T-cell (primary cell): ENCODE measurements at regions not wholly inside any gene's neighbourhood (a gene's known extent, or its start where the extent isn't known, plus 50 kb on each side); places are given as distances from the start of the nearest gene placed in this dataset.
"Not testable (repeated sequence)": the region's sequence is repeated elsewhere in the genome, so short reads cannot be mapped to it uniquely, and the experiment has no call there.

ENCODE experiments used
- ATAC-seq, 4 experiments: fragments of 200-7000 bp in 3 of 4; fragments of 150-1000 bp in 1 of 4; cut with Tn5 transposase; replicated peaks in 1 of 4; 1 replicate in 3 of 4; 2 replicates in 1 of 4; pipeline ENCODE4 v1.10.0; 2021; ENCODE audit warnings: moderate library complexity in 3 of 4, mild to moderate bottlenecking in 2 of 4, moderate number of reproducible peaks in 1 of 4
- CTCF ChIA-PET, 2 donors: fragments of 300-600 bp; sonication (Branson Sonifier 250); formaldehyde crosslinking; loops; one replicate each; lab custom pipeline; 2022; ENCODE audit warnings: antibody characterized with exemption in 2 of 2; lab: Charles Lee
- POLR2A ChIA-PET, 2 donors: fragments of 300-600 bp; sonication (Branson Sonifier 250); formaldehyde crosslinking; loops; one replicate each; lab custom pipeline; 2022; ENCODE audit warnings: antibody characterized with exemption in 2 of 2; lab: Charles Lee
- DNase-seq, 35 experiments: peaks; one replicate each; pipeline versions ENCODE4 v3.0.0 to v3.0.0-alpha.2; 2013 to 2023
- H3K27ac ChIP-seq: one replicate; pipeline ENCODE4 v1.5.1; 2013; ENCODE audit warnings: low read length
- H3K27me3 ChIP-seq, 2 experiments: replicated peaks in 1 of 2; 1 replicate in 1 of 2; 2 replicates in 1 of 2; pipeline versions ENCODE4 v1.6.1 to v1.7.0; 2013; ENCODE audit warnings: low read length in 1 of 2, mixed read lengths in 1 of 2; ENCODE audit not compliant: control insufficient read depth in 2 of 2, insufficient read depth in 2 of 2; ENCODE audit errors: extremely low read depth in 1 of 2
- H3K36me3 ChIP-seq, 2 donors: 1 replicate in 1 of 2; 2 replicates in 1 of 2; pipeline versions ENCODE4 v1.6.1 to v1.7.0; 2013; ENCODE audit warnings: low read length in 1 of 2; ENCODE audit not compliant: control insufficient read depth in 2 of 2, insufficient read depth in 1 of 2; ENCODE audit errors: extremely low read depth in 1 of 2
- H3K4me1 ChIP-seq, 2 experiments: 1 replicate in 1 of 2; 2 replicates in 1 of 2; pipeline versions ENCODE4 v1.6.1 to v1.7.0; 2013; ENCODE audit warnings: low read length in 2 of 2, mixed read lengths in 1 of 2; ENCODE audit not compliant: insufficient read depth in 2 of 2, control insufficient read depth in 1 of 2; ENCODE audit errors: extremely low read depth in 1 of 2
- H3K4me3 ChIP-seq, 2 donors: 1 replicate in 1 of 2; 2 replicates in 1 of 2; pipeline versions ENCODE4 v1.5.1 to v1.7.0; 2013; ENCODE audit warnings: mild to moderate bottlenecking in 2 of 2, low read length in 1 of 2, moderate library complexity in 1 of 2; ENCODE audit not compliant: control insufficient read depth in 1 of 2; ENCODE audit errors: extremely low read depth in 1 of 2
- H3K9me3 ChIP-seq: 2 replicates; pipeline ENCODE4 v1.7.0; 2013
- H3K27ac Mint-ChIP-seq, 2 donors: one replicate each; pipeline ENCODE4 v1.8.0; 2020 to 2021; ENCODE audit warnings: mild to moderate bottlenecking in 2 of 2, mixed read lengths in 2 of 2
- H3K27me3 Mint-ChIP-seq, 2 donors: one replicate each; pipeline ENCODE4 v1.8.0; 2021 to 2022; ENCODE audit warnings: mixed read lengths in 2 of 2
- H3K36me3 Mint-ChIP-seq: one replicate; pipeline ENCODE4 v1.8.0; 2021; ENCODE audit warnings: mixed read lengths
- H3K4me1 Mint-ChIP-seq, 3 donors: one replicate each; pipeline ENCODE4 v1.8.0; 2020 to 2022; ENCODE audit warnings: mixed read lengths in 3 of 3, mild to moderate bottlenecking in 1 of 3
- H3K4me3 Mint-ChIP-seq, 3 donors: one replicate each; pipeline ENCODE4 v1.8.0; 2020 to 2022; ENCODE audit warnings: mild to moderate bottlenecking in 3 of 3, mixed read lengths in 3 of 3, moderate library complexity in 3 of 3
- H3K9me3 Mint-ChIP-seq, 3 donors: one replicate each; pipeline ENCODE4 v1.8.0; 2020 to 2022; ENCODE audit warnings: mixed read lengths in 3 of 3
- WGBS: methylation state at CpG from one replicate; pipeline ENCODE4 v1.1.5; 2013; ENCODE audit warnings: missing lambda C conversion rate; ENCODE audit not compliant: insufficient coverage; 5-methylcytosine and 5-hydroxymethylcytosine counted together

GRCh38 chr14:37668646-37669045 is 73.2 kb downstream of the TTC6 start:
- Histone ChIP-seq H3K27me3 (no peaks in the 10 kb centered on the region), H3K4me3 (no peak overlapping the region), H3K27ac (no peak overlapping the region), H3K36me3 (no peaks in the 10 kb centered on the region), H3K4me1 (no peaks in the 10 kb centered on the region), H3K9me3 (no peaks in the 10 kb centered on the region)
- CTCF ChIA-PET = no interaction called here
- ATAC-seq (no peak), DNase-seq (no peak)
- no peaks in the 10 kb centered on the region for H3K4me1 Mint-ChIP-seq
- peaks cover 5 to 9% (median 8%) of the 10 kb centered on the region in 3 donors for H3K9me3 Mint-ChIP-seq
- H3K36me3 Mint-ChIP-seq = no peaks in the 10 kb centered on the region
- POLR2A ChIA-PET = no interaction called here
- WGBS = no CpG with 5 or more reads among the region's 1 CpG
- no peak overlapping the region for H3K4me3 Mint-ChIP-seq
- no peak overlapping the region for H3K27ac Mint-ChIP-seq
- no peaks in the 10 kb centered on the region for H3K27me3 Mint-ChIP-seq

- no peak overlapping the region for H3K27ac ChIP-seq
- DNase-seq (no peak), ATAC-seq (no peak)
- H3K4me1 ChIP-seq = no peaks in the 10 kb centered on the region
- no peaks in the 10 kb centered on the region for H3K9me3 ChIP-seq
- no peak overlapping the region for H3K4me3 Mint-ChIP-seq
- H3K27ac Mint-ChIP-seq = no peak overlapping the region
- no peaks in the 10 kb centered on the region for H3K4me1 Mint-ChIP-seq
- no peaks in the 10 kb centered on the region for H3K36me3 Mint-ChIP-seq
- no CpG with 5 or more reads among the region's 3 CpGs for WGBS
- H3K9me3 Mint-ChIP-seq = peaks cover 5 to 9% (median 8%) of the 10 kb centered on the region in 3 donors
- CTCF ChIA-PET = no interaction called here
- H3K36me3 ChIP-seq = no peaks in the 10 kb centered on the region
- no peaks in the 10 kb centered on the region for H3K27me3 Mint-ChIP-seq
- H3K27me3 ChIP-seq = no peaks in the 10 kb centered on the region
- H3K4me3 ChIP-seq = no peak overlapping the region
- POLR2A ChIA-PET = no interaction called here
Measured at GRCh38 chr14:37669242-37669641, 73.8 kb downstream of the TTC6 start.

GRCh38 chr14:37673439-37673838 is 78.0 kb downstream of the TTC6 start:
- Mint-ChIP-seq H3K9me3 (peaks cover 8 to 11% (median 9%) of the 10 kb centered on the region in 3 donors), H3K36me3 (no peaks in the 10 kb centered on the region), H3K4me1 (no peaks in the 10 kb centered on the region), H3K27me3 (no peaks in the 10 kb centered on the region), H3K4me3 (no peak overlapping the region), H3K27ac (no peak overlapping the region)
- H3K4me3 ChIP-seq = no peak overlapping the region
- no peaks in the 10 kb centered on the region for H3K4me1 ChIP-seq
- ATAC-seq (no peak), DNase-seq (no peak)
- no peaks in the 10 kb centered on the region for H3K36me3 ChIP-seq
- ChIA-PET CTCF (no interaction called here), POLR2A (no interaction called here)
- H3K9me3 ChIP-seq = no peaks in the 10 kb centered on the region
- WGBS = 86% methylated on average over 1 of the region's 1 CpG
- H3K27me3 ChIP-seq = no peaks in the 10 kb centered on the region
- H3K27ac ChIP-seq = no peak overlapping the region

GRCh38 chr14:37678916-37679315 is 83.5 kb downstream of the TTC6 start:
- Mint-ChIP-seq H3K27me3 (no peaks in the 10 kb centered on the region), H3K27ac (no peak overlapping the region)
- POLR2A ChIA-PET = interaction anchor here in 1 of 2 donors (0.7 kb wide), 1 partner anchor 18 kb away, joined by 3 read pairs; no protein-coding TSS in a partner anchor

GRCh38 chr14:37681486-37681885 is 86.1 kb downstream of the TTC6 start:
- no peak overlapping the region for H3K4me3 ChIP-seq
- H3K9me3 Mint-ChIP-seq = peaks cover 7 to 20% (median 17%) of the 10 kb centered on the region in 3 donors
- ATAC-seq (no peak), DNase-seq (no peak)
- no peaks in the 10 kb centered on the region for H3K36me3 Mint-ChIP-seq
- WGBS = no CpG with 5 or more reads among the region's 3 CpGs
- no peaks in the 10 kb centered on the region for H3K27me3 ChIP-seq
- H3K36me3 ChIP-seq = no peaks in the 10 kb centered on the region
- H3K27ac ChIP-seq = no peak overlapping the region
- ChIA-PET CTCF (no interaction called here), POLR2A (no interaction called here)
- no peaks in the 10 kb centered on the region for H3K9me3 ChIP-seq
- no peaks in the 10 kb centered on the region for H3K27me3 Mint-ChIP-seq
- no peaks in the 10 kb centered on the region for H3K4me1 Mint-ChIP-seq
- no peaks in the 10 kb centered on the region for H3K4me1 ChIP-seq
- H3K27ac Mint-ChIP-seq = no peak overlapping the region
- no peak overlapping the region for H3K4me3 Mint-ChIP-seq

More at GRCh38 chr14:37678916-37679315, 83.5 kb downstream of the TTC6 start:
- Mint-ChIP-seq H3K4me3 (no peak overlapping the region), H3K9me3 (peaks cover 0 to 12% (median 7%) of the 10 kb centered on the region in 3 donors), H3K4me1 (no peaks in the 10 kb centered on the region), H3K36me3 (no peaks in the 10 kb centered on the region)
- H3K36me3 ChIP-seq = no peaks in the 10 kb centered on the region
- no peak overlapping the region for H3K27ac ChIP-seq
- no peaks in the 10 kb centered on the region for H3K4me1 ChIP-seq
- no peaks in the 10 kb centered on the region for H3K9me3 ChIP-seq
- H3K27me3 ChIP-seq = no peaks in the 10 kb centered on the region
- CTCF ChIA-PET = no interaction called here
- DNase-seq = no peak
- 93% methylated on average over 3 of the region's 3 CpGs for WGBS
- H3K4me3 ChIP-seq = no peak overlapping the region
- no peak for ATAC-seq

GRCh38 chr14:37692680-37693079 is 97.3 kb downstream of the TTC6 start:
- H3K4me1 ChIP-seq, H3K4me3 Mint-ChIP-seq, H3K36me3 ChIP-seq, H3K27me3 ChIP-seq, H3K27me3 Mint-ChIP-seq, H3K9me3 ChIP-seq, H3K27ac Mint-ChIP-seq, H3K4me3 ChIP-seq, DNase-seq, ATAC-seq, POLR2A ChIA-PET, H3K4me1 Mint-ChIP-seq, CTCF ChIA-PET, H3K27ac ChIP-seq, H3K36me3 Mint-ChIP-seq: not testable (repeated sequence)
- H3K9me3 Mint-ChIP-seq = peaks cover 15 to 29% (median 26%) of the 10 kb centered on the region in 3 donors

- DNase-seq, POLR2A ChIA-PET, H3K4me1 ChIP-seq, H3K27me3 ChIP-seq, ATAC-seq, H3K27ac Mint-ChIP-seq, H3K9me3 ChIP-seq, H3K27ac ChIP-seq, H3K36me3 Mint-ChIP-seq, H3K27me3 Mint-ChIP-seq, CTCF ChIA-PET, H3K4me3 Mint-ChIP-seq, H3K4me1 Mint-ChIP-seq, H3K4me3 ChIP-seq, H3K36me3 ChIP-seq: not testable (repeated sequence)
- WGBS = no CpG with 5 or more reads among the region's 1 CpG
- H3K9me3 Mint-ChIP-seq = peaks cover 13 to 29% (median 26%) of the 10 kb centered on the region in 3 donors
Measured at GRCh38 chr14:37693420-37693819, 98.0 kb downstream of the TTC6 start.
